Testis (tissue), 2 donors: ENCODE measurements at regions not wholly inside any gene's neighbourhood (a gene's known extent, or its start where the extent isn't known, plus 50 kb on each side); places are given as distances from the start of the nearest gene placed in this dataset.

Experiments used
- CTCF ChIP-seq, 3 experiments: fragments of 450-650 bp in 2 of 3; fragments of 200-600 bp in 1 of 3; sonication (generic) in 1 of 3; IDR thresholded peaks; one replicate each; pipeline ENCODE4 v1.5.1; 2016 to 2019; ENCODE audit warnings: antibody characterized with exemption in 3 of 3, mild to moderate bottlenecking in 2 of 3, moderate library complexity in 1 of 3
- POLR2A ChIP-seq: fragments of 450-650 bp; IDR thresholded peaks from one replicate; pipeline ENCODE4 v1.6.1; 2017; ENCODE audit warnings: antibody characterized with exemption, mild to moderate bottlenecking, moderate library complexity

DNA sequence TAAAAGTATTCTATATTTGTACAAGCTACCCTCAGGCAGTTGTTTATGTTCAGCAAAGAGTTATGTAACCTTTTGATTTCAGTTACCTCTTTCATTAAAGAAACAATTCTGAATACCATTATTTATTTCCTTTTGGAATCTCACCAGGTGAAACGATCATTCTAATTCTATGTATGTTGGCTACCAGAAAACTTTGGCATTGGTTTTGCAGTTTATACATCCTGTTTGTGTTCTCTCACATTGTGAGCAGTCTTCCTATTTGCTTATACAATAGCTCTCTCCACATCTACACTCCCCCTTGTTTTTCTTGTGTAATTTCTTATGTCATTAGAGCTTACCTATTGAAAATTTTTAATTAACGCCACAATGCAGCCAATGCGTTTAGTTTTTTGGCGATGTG, 276.0 kb upstream of the MPDZ start:
- no peak for TF ChIP-seq CTCF (IDR thresholded peaks at IDR 0.05)
- no peak for TF ChIP-seq POLR2A
